ENCODE measurements at regions not wholly inside any gene's neighbourhood (a gene's known extent, or its start where the extent isn't known, plus 50 kb on each side); places are given as distances from the start of the nearest gene placed in this dataset.
A peak's percentile ranks its signal among the peaks of the same experiment; 100 is the strongest.

- DNase-seq, result no peak
These were observed 246.5 kb upstream of the MIR17HG start for GRCh38 chr13:91100944-91101343.

DNA sequence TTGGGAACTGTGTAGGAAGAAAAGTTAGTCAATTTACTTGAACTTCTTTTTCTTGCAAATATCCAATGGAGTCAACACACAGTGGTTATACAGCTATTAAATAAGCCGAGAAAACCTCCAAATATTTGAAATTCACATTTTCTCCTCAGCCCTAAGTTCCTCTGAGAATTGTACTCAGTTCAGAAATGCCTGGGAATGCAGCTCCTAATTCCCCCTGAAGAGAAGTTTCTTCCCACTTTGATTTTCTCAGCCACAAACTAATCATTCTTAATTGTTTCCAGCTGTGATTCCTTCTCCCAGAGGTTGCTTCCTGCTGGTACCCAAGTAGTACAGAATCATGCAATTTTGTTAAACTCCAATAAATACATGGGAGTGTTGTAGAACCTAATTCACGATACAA lies 246.1 kb upstream of the MIR17HG start:
- DNase-seq, result no peak

DNA sequence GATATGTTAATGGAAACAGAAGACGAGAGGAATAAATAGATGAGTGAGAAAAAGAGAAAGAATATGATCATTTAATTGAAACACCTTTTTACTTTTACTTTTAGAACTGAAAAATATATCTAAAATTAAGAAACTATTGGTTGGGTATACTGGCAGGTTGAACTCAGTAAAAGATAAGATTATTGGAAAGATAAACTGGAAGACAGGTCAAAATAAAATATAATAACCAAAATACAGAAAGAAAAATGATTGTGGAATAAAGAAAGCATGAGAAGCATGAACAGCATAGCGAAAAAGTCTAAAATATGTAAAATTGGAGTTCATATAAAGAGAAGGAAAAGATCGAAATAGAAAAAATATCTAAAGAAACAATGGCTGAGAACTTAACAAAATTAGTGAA lies 242.2 kb upstream of the MIR17HG start:
- DNase-seq, result no peak

- no peak for DNase-seq
These were observed 240.9 kb upstream of the MIR17HG start for GRCh38 chr13:91106565-91106964.

DNA sequence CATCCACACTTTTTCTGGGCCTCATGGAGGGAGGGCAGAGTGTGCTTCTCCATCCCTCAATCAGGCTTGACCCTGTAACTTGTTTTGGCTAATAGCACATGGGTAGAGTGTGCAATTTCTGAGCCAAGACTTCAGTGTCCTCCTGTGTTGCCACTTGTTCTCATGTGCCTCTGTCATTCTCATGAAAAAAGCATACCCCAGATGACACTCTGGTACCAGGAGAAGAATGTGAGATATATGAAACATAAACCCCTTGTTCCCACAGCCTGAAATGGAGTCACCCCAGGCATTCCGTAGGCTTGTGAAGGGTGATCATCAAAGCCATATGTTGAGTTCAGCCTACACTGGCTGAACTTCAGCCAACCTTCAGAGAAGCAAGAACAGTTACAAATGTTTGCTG lies 239.2 kb upstream of the MIR17HG start:
- no peak for DNase-seq

- no peak for DNase-seq
These were observed 235.8 kb upstream of the MIR17HG start for GRCh38 chr13:91111476-91112200.

DNA sequence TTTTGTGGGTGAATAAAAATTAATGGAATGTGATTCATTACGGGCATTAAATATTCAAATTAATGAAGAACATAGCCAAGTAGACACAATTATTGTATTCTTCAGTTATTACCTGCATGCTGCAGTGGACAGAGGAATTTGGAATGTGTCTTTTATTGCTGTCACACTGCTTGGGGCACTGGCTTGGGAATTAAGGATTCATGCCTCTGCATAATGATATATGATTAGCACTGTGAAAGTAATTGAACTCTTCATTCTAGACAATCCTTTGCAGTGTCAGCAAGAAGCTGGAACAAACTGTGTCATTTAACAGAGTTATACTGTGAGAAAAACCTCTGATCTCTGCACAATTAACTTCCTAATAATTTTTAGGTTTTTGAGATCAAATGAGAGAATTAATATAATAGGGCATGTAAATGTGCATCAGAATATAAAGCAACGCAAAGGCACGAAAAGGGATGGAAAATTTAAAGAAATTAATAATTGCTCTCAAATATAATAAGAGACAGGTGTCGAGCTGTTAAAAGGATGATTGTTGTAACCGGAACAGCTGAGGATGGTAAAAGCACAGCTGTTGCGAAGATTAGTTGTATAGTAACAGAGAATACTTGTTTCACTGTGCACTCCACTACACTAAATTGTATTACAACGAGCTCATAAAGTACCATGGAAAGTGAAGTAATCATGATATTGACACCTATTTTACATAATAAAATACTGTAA lies 235.1 kb upstream of the MIR17HG start:
- peak; percentile 79 for DNase-seq

DNA sequence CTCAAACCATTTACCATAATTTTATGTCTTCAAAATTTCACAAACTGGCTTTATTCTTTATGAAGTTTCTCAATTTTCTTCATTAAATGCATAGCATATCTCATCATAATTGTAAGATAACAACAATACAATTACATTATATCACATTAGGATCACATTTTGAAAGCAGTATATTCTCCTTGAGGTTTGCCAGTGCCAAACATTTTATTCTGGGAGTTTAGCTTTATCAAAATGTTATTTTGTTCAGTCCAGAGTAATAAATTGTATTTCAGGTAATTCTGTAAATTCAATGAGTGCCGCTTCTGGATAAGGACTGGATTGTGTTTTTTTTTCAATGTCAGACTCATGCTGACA lies 234.6 kb upstream of the MIR17HG start:
- DNase-seq, result no peak

- no peak for DNase-seq
These were observed 231.7 kb upstream of the MIR17HG start for GRCh38 chr13:91115776-91116175.

DNA sequence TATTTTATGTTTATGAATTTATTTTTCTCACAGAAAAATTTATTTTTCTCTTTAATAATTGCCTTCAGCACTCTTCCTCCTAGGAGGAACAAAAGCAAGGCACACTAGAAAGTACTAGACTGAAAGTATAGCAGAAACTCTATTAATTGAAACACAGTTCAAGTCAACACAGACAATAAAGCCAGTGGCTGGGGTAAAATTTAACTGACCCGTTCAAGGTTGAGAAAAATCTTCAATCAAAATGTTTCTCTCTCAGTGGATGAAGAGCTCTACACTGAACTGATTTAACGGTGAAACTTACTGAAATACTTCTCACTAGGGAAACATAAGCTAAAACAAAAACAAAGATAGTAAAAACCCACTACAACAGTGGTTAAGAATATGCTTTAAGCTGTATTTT lies 230.1 kb upstream of the MIR17HG start:
- DNase-seq, result no peak

DNA sequence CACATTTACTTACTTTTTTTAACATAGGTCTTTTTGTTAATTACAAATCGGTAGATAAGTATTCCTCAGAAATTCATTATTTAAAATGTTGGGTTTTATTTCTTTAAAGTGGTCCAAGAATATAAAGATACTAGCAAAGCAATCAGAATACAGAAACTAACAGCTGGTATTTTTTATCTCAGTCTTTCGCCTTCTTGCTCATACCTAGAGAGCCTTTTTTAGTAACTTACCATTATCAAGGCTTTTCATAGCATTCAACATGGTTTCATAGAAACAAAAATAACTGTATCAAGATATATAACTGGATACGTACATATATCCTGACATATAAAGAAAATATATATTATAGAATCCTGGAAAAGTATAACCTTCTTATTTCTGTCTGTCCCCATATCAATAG lies 227.8 kb upstream of the MIR17HG start:
- no peak for DNase-seq

DNA sequence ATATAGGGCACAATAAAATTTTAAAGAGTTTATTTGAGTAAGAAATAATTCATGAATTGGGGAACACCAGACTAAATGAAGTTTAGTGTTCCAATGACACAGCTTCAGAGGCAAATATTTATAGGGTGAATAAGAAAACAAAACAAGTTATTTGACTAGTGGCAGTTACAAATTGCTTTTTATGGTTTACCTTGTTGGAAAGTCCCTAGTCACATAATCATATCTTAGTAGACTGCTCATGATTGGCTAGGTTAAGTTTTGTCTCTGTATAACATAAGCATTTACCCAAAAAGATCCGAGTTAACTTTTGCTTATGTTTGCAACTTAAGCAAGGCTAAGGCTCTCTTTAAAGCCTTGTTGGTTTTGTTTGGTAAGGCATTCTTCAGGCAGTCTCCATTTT lies 224.7 kb upstream of the MIR17HG start:
- DNase-seq, result no peak

- no peak for DNase-seq
These were observed 223.9 kb upstream of the MIR17HG start for GRCh38 chr13:91123456-91124127.

DNA sequence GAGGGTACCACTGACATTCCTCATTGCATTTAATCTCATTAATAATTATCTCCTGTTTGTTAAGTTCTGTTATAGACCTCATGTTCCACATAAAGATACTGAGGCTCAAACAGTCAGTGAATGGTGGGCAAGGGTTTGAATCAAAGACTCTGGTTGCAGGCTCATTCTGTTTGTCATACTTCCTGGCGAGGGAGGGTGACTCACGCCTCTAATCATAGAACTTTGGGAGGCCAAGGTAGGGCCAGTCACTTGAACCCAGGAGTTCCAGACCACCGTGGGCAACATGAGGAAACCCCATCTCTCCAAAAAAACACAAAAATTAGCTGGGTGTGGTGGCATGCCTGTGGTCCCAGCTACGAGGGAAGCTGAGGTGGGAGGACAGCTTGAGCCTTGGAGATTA lies 220.7 kb upstream of the MIR17HG start:
- no peak for DNase-seq

DNA sequence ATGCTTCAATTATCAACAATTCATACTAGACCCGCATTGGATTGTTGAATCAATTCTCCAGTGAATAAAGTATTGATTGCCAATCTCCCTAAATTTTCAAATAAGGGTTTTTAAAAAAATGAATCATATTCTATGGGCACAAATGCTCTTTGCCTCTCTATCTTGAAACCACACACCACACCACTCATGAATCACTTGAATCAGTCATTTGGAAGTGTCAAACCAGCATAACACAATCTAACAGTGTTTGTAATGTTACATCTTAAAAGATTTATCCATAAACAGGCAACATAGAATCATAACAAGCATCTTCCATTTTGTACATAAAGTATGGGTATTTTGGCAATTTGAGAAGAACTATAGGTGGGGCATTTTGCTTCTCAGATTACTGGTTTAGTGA lies 219.5 kb upstream of the MIR17HG start:
- DNase-seq, result no peak

DNA sequence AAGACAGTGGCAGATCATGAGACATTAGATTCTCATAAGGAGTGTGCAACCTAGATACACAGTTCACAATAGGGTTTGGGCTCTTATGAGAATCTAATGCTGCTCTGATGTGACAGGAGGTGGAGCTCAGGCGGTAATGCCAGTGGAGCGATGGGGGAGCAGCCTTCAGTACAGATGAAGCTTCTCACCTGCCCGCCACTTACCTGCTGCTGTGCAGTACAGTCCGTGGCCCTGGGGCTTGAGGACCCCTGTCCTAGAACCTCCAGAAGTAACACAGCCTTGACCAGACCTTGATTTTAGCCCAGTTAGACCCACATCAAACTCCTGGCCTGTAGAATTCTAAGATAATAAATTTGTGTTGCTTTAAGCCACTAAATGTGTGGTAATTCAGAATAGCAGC lies 215.1 kb upstream of the MIR17HG start:
- no peak for DNase-seq

GRCh38 chr13:91132786-91133185 lies 214.7 kb upstream of the MIR17HG start:
- no peak for DNase-seq

GRCh38 chr13:91133941-91134802 lies 213.3 kb upstream of the MIR17HG start:
- DNase-seq, result no peak

- no peak for DNase-seq
These were observed 212.7 kb upstream of the MIR17HG start for GRCh38 chr13:91134803-91135184.

DNA sequence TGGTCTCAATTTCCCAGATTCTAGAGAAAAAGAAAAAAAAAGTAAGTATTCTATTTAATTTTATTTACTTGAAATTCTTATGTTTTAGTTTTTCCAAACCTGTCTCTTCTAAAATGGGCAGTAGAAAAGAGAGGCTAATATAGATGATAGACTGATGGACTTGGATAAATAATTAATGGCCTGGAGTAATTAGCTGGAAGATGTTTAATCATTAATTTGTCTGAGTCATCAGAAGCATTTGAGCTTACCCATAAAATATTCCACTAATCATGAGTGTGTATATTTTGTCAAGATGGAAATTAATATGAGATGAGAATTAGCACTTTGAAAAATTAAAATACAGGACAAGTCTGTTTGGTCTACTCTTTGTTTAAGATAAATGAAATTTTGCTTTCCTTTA lies 212.1 kb upstream of the MIR17HG start:
- no peak for DNase-seq

DNA sequence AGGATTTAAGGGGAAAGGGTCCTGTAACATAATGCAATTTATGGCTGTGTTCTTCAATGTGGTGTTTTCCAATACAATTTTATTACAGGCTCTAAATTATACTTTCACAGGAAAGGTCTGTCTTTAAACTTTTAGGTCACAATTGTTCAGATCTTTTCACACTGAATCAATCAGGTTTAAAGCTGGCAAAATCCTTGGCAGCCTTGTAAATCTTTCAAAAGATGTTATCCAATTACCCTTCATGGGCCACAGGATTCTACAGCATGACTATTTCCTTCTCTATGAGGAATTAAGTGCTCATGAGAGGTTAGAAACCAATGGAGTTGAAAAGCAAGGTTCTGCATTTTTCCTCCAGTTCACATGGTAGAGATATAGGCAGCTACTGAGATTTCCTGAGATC lies 211.5 kb upstream of the MIR17HG start:
- no peak for DNase-seq

DNA sequence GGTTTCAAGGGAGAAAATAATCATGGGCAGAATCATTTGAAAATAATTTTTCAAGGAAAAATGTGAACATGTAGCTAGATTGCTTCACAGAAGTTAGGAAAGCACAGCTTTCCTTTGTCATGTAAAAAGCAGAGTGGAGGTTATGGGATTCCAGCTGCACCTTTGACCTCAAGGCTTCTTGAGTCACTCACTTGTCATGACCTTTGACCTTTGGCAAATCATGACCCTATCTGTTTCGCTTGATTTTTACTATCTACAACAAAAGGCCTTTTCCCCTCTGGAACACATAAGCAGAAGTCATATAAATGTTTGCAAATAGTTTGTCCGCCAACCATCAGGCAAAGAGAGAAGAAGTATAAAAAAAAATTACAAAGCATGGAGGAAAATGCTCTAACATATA lies 210.7 kb upstream of the MIR17HG start:
- DNase-seq, result no peak

DNA sequence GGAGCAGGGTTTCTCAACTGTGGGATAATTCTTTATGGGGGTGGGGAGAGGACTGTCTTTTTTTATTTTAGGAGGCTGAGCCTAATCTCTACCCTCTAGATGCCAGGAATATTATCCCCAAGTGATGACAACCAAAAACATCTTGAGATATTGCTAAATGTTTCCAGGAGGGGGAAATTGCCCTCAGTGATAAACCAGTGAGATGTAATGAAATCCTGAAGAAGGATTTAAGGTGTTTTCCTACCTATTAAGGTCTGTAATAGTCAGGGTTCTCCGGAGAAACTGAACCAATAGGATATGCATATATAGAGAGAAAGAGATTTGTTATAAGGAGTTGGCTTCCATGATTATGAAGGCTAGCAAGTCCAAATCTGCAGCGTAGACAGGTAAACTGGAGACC lies 208.3 kb upstream of the MIR17HG start:
- DNase-seq, result no peak
